ENCODE measurements at regions not wholly inside any gene's neighbourhood (a gene's known extent, or its start where the extent isn't known, plus 50 kb on each side); places are given as distances from the start of the nearest gene placed in this dataset.
"Not testable (repeated sequence)": the region's sequence is repeated elsewhere in the genome, so short reads cannot be mapped to it uniquely, and the experiment has no call there.

DNA sequence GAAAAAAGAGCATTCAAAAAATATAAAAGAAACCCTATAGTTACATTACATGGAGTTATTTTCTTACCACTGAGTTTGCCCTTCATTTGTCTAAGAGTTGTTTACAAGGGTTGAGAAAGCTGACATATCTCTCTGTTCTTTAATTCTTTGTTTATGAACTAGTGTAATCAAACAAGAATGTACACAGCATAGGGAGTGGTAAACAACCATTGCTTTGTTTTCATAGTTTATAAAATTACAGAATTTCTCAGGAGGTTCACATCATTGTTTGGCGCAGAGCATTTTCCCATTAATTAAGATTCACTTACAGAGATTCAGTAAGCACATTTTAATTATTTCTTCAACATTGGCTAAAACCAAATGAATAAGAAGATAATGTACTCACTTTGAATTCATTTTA lies 87.6 kb downstream of the IFI44 start:
- H3K4me2 ChIP-seq (ENCODE audit: low read length): no peak overlapping the region
- TF ChIP-seq EZH2phosphoT487 (IDR thresholded peaks at IDR 0.05; ENCODE audit: borderline replicate concordance, low read length): no peak
- TF ChIP-seq, protein P1, sequence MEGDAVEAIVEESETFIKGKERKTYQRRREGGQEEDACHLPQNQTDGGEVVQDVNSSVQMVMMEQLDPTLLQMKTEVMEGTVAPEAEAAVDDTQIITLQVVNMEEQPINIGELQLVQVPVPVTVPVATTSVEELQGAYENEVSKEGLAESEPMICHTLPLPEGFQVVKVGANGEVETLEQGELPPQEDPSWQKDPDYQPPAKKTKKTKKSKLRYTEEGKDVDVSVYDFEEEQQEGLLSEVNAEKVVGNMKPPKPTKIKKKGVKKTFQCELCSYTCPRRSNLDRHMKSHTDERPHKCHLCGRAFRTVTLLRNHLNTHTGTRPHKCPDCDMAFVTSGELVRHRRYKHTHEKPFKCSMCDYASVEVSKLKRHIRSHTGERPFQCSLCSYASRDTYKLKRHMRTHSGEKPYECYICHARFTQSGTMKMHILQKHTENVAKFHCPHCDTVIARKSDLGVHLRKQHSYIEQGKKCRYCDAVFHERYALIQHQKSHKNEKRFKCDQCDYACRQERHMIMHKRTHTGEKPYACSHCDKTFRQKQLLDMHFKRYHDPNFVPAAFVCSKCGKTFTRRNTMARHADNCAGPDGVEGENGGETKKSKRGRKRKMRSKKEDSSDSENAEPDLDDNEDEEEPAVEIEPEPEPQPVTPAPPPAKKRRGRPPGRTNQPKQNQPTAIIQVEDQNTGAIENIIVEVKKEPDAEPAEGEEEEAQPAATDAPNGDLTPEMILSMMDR (IDR thresholded peaks at IDR 0.05; ENCODE audit: low read depth, low read length, poor library complexity, severe bottlenecking): no peak

DNA sequence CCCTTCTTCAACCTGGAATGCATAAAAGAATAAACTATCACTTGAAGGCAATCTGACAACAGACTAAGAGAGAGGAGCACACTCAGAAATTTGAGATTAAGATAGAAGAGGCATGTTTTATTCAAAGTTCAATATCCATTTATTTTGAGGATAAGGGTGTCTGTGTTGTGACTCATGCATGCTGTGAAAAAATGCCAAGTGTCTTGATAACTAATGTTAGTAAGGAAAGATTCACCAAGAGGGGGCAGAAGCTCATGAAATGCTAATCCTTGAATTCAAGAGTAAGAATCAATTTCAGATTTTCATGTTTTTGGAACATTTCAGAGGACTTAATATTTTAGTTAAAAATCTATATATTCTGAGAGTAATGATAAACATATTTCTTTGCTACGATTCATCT lies 94.0 kb downstream of the IFI44 start:
- H4K20me1 ChIP-seq (ENCODE audit: control insufficient read depth, insufficient read depth, low read depth, low read length): no peaks in the 10 kb centered on the region
- TF ChIP-seq, protein P1 (IDR thresholded peaks at IDR 0.05; ENCODE audit: low read depth, low read length, poor library complexity, severe bottlenecking): no peak
- no peak for TF ChIP-seq EZH2phosphoT487 (IDR thresholded peaks at IDR 0.05; ENCODE audit: borderline replicate concordance, low read length)

More for the DNA sequence above, 87.6 kb downstream of the IFI44 start:
- H3K27ac ChIP-seq (ENCODE audit: low read depth, low read length): no peak overlapping the region
- no peaks in the 10 kb centered on the region for H3K9me2 ChIP-seq (replicated peaks; ENCODE audit: control insufficient read depth, low read length)
- H3K4me3 ChIP-seq (ENCODE audit: low read length): no peak overlapping the region
- H3K27me3 ChIP-seq (ENCODE audit: control insufficient read depth, low read length): no peaks in the 10 kb centered on the region
- H3K9me3 ChIP-seq (ENCODE audit: control insufficient read depth, insufficient read depth, low read length): no peaks in the 10 kb centered on the region
- no peaks in the 10 kb centered on the region for H4K20me1 ChIP-seq (ENCODE audit: control insufficient read depth, insufficient read depth, low read depth, low read length)
- no peaks in the 10 kb centered on the region for H3K4me1 ChIP-seq (ENCODE audit: control insufficient read depth, low read length)
- H3K79me2 ChIP-seq (ENCODE audit: control insufficient read depth, low read length): no peaks in the 10 kb centered on the region
- H3K36me3 ChIP-seq (ENCODE audit: control insufficient read depth, low read length): no peaks in the 10 kb centered on the region
- no peaks in the 10 kb centered on the region for H3F3A ChIP-seq (ENCODE audit: control insufficient read depth, insufficient read depth)

DNA sequence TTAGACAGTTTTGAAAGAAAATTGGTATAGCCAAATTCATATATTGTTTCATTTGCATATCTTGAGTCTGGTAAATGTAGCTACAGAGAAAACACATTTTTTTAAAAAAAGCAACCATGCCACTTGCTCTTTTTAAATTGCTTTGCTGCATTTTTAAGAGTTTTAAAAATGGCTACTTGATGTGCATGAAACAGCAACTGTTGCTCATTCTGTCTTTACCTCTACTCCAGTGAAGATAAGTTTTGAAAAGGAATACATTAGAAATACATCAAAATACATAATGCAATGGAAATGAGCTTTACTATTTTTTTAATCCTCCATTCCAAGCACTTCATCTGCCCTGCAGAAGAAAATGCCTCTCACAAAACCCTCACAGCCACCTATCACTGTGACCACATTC lies 95.5 kb downstream of the IFI44 start:
- H3K27me3 ChIP-seq (ENCODE audit: control insufficient read depth, low read length): no peaks in the 10 kb centered on the region
- no peaks in the 10 kb centered on the region for H3K79me2 ChIP-seq (ENCODE audit: control insufficient read depth, low read length)
- no peaks in the 10 kb centered on the region for H4K20me1 ChIP-seq (ENCODE audit: control insufficient read depth, insufficient read depth, low read depth, low read length)
- no peak overlapping the region for H3K4me3 ChIP-seq (ENCODE audit: low read length)
- H3K9me3 ChIP-seq (ENCODE audit: control insufficient read depth, insufficient read depth, low read length): no peaks in the 10 kb centered on the region
- peaks cover 5% of the 10 kb centered on the region for H3K4me1 ChIP-seq (ENCODE audit: control insufficient read depth, low read length)
- H3K4me2 ChIP-seq (ENCODE audit: low read length): no peak overlapping the region
- no peaks in the 10 kb centered on the region for H3K9me2 ChIP-seq (replicated peaks; ENCODE audit: control insufficient read depth, low read length)
- TF ChIP-seq, protein P1 (IDR thresholded peaks at IDR 0.05; ENCODE audit: low read depth, low read length, poor library complexity, severe bottlenecking): no peak
- no peak for TF ChIP-seq EZH2phosphoT487 (IDR thresholded peaks at IDR 0.05; ENCODE audit: borderline replicate concordance, low read length)
- H3F3A ChIP-seq (ENCODE audit: control insufficient read depth, insufficient read depth): no peaks in the 10 kb centered on the region
- no peak overlapping the region for H3K27ac ChIP-seq (ENCODE audit: low read depth, low read length)
- no peaks in the 10 kb centered on the region for H3K36me3 ChIP-seq (ENCODE audit: control insufficient read depth, low read length)

More for the DNA sequence above, 94.0 kb downstream of the IFI44 start:
- no peak overlapping the region for H3K4me3 ChIP-seq (ENCODE audit: low read length)
- H3K27me3 ChIP-seq (ENCODE audit: control insufficient read depth, low read length): no peaks in the 10 kb centered on the region
- H3K4me1 ChIP-seq (ENCODE audit: control insufficient read depth, low read length): peaks cover 3% of the 10 kb centered on the region; the same call in 1 of the 2 replicates
- H3K4me2 ChIP-seq (ENCODE audit: low read length): no peak overlapping the region
- H3K27ac ChIP-seq (ENCODE audit: low read depth, low read length): no peak overlapping the region
- no peaks in the 10 kb centered on the region for H3K9me2 ChIP-seq (replicated peaks; ENCODE audit: control insufficient read depth, low read length)
- no peaks in the 10 kb centered on the region for H3K79me2 ChIP-seq (ENCODE audit: control insufficient read depth, low read length)
- H3K9me3 ChIP-seq (ENCODE audit: control insufficient read depth, insufficient read depth, low read length): no peaks in the 10 kb centered on the region
- H3F3A ChIP-seq (ENCODE audit: control insufficient read depth, insufficient read depth): no peaks in the 10 kb centered on the region
- H3K36me3 ChIP-seq (ENCODE audit: control insufficient read depth, low read length): no peaks in the 10 kb centered on the region

DNA sequence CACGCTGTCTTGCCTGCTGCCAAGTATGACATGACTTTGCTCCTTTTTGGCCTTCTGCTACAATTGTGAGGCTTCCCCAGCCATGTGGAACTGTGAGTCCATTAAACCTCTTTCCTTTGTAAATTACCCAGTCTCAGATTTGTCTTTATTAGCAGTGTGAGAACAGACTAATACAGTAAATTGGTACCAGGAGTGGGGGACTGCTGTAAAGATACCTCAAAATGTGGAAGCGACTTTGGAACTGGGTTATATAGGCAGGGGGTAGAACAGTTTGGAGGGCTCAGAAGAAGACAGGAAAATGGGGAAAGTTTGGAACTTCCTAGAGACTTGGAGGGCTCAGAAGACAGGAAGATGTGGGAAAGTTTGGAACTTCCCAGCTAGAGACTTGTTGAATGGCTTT lies 104.0 kb downstream of the IFI44 start:
- H3K27me3 ChIP-seq (ENCODE audit: control insufficient read depth, low read length); H3K79me2 ChIP-seq (ENCODE audit: control insufficient read depth, low read length); H3F3A ChIP-seq (ENCODE audit: control insufficient read depth, insufficient read depth); H3K4me2 ChIP-seq (ENCODE audit: low read length); H3K9me2 ChIP-seq (replicated peaks; ENCODE audit: control insufficient read depth, low read length); H3K36me3 ChIP-seq (ENCODE audit: control insufficient read depth, low read length); H3K4me3 ChIP-seq (ENCODE audit: low read length); H3K27ac ChIP-seq (ENCODE audit: low read depth, low read length); H3K9me3 ChIP-seq (ENCODE audit: control insufficient read depth, insufficient read depth, low read length); H4K20me1 ChIP-seq (ENCODE audit: control insufficient read depth, insufficient read depth, low read depth, low read length): not testable (repeated sequence)
- H3K4me1 ChIP-seq (ENCODE audit: control insufficient read depth, low read length): peaks cover 17% of the 10 kb centered on the region
